Thyroid gland (tissue), 4 donors: ENCODE measurements at regions not wholly inside any gene's neighbourhood (a gene's known extent, or its start where the extent isn't known, plus 50 kb on each side); places are given as distances from the start of the nearest gene placed in this dataset.

Experiments used
- CTCF ChIP-seq, 6 experiments: fragments of 200-600 bp in 3 of 6; fragments of 450-650 bp in 3 of 6; sonication (generic) in 3 of 6; IDR thresholded peaks; one replicate each; pipeline ENCODE4 v1.5.1; 2016 to 2019; ENCODE audit warnings: antibody characterized with exemption in 6 of 6, mild to moderate bottlenecking in 2 of 6, inconsistent platforms in 1 of 6, moderate library complexity in 1 of 6
- POLR2A ChIP-seq, 2 donors: fragments of 450-650 bp; IDR thresholded peaks; one replicate each; pipeline ENCODE4 v1.6.1; 2017; ENCODE audit warnings: antibody characterized with exemption in 2 of 2, mild to moderate bottlenecking in 2 of 2, moderate library complexity in 1 of 2

- TF ChIP-seq CTCF (IDR thresholded peaks at IDR 0.05) (no peak), POLR2A (IDR thresholded peaks at IDR 0.05) (no peak)
Observed at GRCh38 chr2:121124330-121124729, 160.7 kb downstream of the TFCP2L1 start.
